Epithelial cell of proximal tubule (primary cell): ENCODE measurements at regions not wholly inside any gene's neighbourhood (a gene's known extent, or its start where the extent isn't known, plus 50 kb on each side); places are given as distances from the start of the nearest gene placed in this dataset.

Source experiments
- DNase-seq: peaks from one replicate; pipeline ENCODE4 v3.0.0-alpha.2; 2011; ENCODE audit warnings: low read depth
- H3K4me3 ChIP-seq: 2 replicates; pipeline ENCODE4 v1.5.1; 2011; ENCODE audit warnings: low read depth, mild to moderate bottlenecking, low read length
- CTCF ChIP-seq: conservative IDR thresholded peaks from 2 replicates; pipeline ENCODE4 v1.5.1; 2012; ENCODE audit warnings: low read depth, mild to moderate bottlenecking, low read length

- DNase-seq = no peak
- TF ChIP-seq CTCF = no peak
- no peak overlapping the region for H3K4me3 ChIP-seq
These were observed 191.6 kb upstream of the EXOC2 start for GRCh38 chr6:884570-884969.

- no peak for DNase-seq
- no peak overlapping the region for H3K4me3 ChIP-seq
- no peak for TF ChIP-seq CTCF
These were observed 189.2 kb upstream of the EXOC2 start for GRCh38 chr6:882084-882598.

GRCh38 chr6:878179-878578 lies 185.2 kb upstream of the EXOC2 start:
- no peak for TF ChIP-seq CTCF
- no peak overlapping the region for H3K4me3 ChIP-seq
- no peak for DNase-seq

- no peak for TF ChIP-seq CTCF
- no peak for DNase-seq
- H3K4me3 ChIP-seq = no peak overlapping the region
These were observed 182.1 kb upstream of the EXOC2 start for GRCh38 chr6:875012-875411.

- TF ChIP-seq CTCF = no peak
- H3K4me3 ChIP-seq = no peak overlapping the region
- no peak for DNase-seq
These were observed 179.7 kb upstream of the EXOC2 start for GRCh38 chr6:872570-873125.

GRCh38 chr6:871503-871902 lies 178.6 kb upstream of the EXOC2 start:
- TF ChIP-seq CTCF = no peak

GRCh38 chr6:870096-870495 lies 177.2 kb upstream of the EXOC2 start:
- H3K4me3 ChIP-seq = no peak overlapping the region
- no peak for DNase-seq
- no peak for TF ChIP-seq CTCF

More at GRCh38 chr6:871503-871902, 178.6 kb upstream of the EXOC2 start:
- DNase-seq = no peak
- H3K4me3 ChIP-seq = no peak overlapping the region
